ENCODE measurements at regions not wholly inside any gene's neighbourhood (a gene's known extent, or its start where the extent isn't known, plus 50 kb on each side); places are given as distances from the start of the nearest gene placed in this dataset.

DNA sequence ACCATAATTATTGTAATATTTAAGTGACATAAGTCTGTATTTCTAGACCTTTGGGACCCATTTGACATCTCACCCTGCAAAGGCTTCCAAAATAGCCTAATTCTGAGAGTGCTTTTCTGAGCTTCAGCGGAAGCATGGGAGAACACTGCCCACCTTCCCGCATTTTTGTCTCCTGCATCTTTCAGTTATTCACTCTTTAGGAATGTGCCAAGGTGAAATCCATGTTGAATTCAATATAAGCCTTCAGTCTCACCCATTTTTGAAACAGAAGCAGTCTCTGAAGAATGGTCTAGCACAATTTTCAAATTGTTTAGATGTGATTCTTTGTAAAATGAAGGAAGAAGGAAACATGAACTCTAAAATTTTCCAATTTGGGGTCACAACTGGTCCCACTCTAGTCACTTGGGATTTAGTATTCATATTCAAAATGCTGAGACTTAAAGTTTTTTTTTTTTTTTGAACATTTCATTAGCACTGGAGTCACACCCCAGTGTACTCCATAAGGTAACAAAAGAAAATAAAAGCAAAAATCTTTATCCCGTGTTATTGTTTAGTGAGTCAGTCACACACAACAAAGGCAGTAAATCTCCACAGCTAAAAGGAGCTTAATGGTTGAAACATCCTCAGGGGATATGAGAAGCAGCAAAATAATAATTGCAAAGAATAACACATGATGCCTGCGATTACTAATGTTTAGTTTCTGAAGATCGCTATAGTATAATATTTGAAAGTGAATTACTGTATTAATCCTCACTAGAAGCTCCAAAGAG lies 479.9 kb upstream of the BTBD3 start:
- H2BK15ac ChIP-seq (ENCODE audit: low read depth, low read length), result no peak overlapping the region
- H3K9me3 ChIP-seq (ENCODE audit: control insufficient read depth, insufficient read depth, low read length), result peaks cover 6% of the 10 kb centered on the region
- H3K27me3 ChIP-seq (ENCODE audit: control insufficient read depth, insufficient read depth, low read length), result no peaks in the 10 kb centered on the region
- H4K91ac ChIP-seq (ENCODE audit: insufficient read depth, low read depth, low read length), result no peak overlapping the region
- H3K4ac ChIP-seq (ENCODE audit: low read depth, low read length), result no peak overlapping the region
- H3K27ac ChIP-seq (ENCODE audit: insufficient read depth, low read length), result no peak overlapping the region
- ATAC-seq (ENCODE audit: low read depth) (no peak), DNase-seq (no peak)
- H4K8ac ChIP-seq (ENCODE audit: low read depth in 2 of 2, low read length in 2 of 2), result no peak overlapping the region
- H3K9ac ChIP-seq (ENCODE audit: low read depth, low read length), result no peak overlapping the region
- H3K36me3 ChIP-seq (ENCODE audit: control insufficient read depth, insufficient read depth, low read length), result no peaks in the 10 kb centered on the region
- no peak overlapping the region for H3K23ac ChIP-seq (ENCODE audit: low read depth, low read length)
- intact Hi-C loops (cut with micrococcal nuclease) (no loop called here), in situ Hi-C loops (cut with MboI; ENCODE audit: low sequenced_read_pairs) (no loop called here), dilution Hi-C loops (cut with HindIII; ENCODE audit: low sequenced_read_pairs, unreplicated experiment) (no loop called here)
- H2AK9ac ChIP-seq (replicated peaks; ENCODE audit: low read depth, low read length, poor library complexity), result no peak overlapping the region
- ChIA-PET POLR2A (ENCODE audit: unreplicated experiment) (no interaction called here), CTCF (interaction anchor here (0.7 kb wide), 1 partner anchor 65 kb away, joined by 3 read pairs; no protein-coding TSS in a partner anchor)
- no peak overlapping the region for H4K5ac ChIP-seq (ENCODE audit: low read depth, low read length)
- H3K18ac ChIP-seq (ENCODE audit: low read depth, low read length), result no peak overlapping the region
- no peak overlapping the region for H3K14ac ChIP-seq (replicated peaks; ENCODE audit: low read depth, low read length)
- H3K79me1 ChIP-seq (ENCODE audit: low read depth in 1 of 2, low read length in 2 of 2), result no peaks in the 10 kb centered on the region
- H2BK5ac ChIP-seq (ENCODE audit: low read depth, low read length, poor library complexity, severe bottlenecking), result no peak overlapping the region
- H3K56ac ChIP-seq (ENCODE audit: extremely low read depth, insufficient read depth, low read length), result no peak overlapping the region
- no TSS peak for BruUV-seq (replicated peaks)
- H3K9me1 ChIP-seq (ENCODE audit: insufficient read depth, low read length), result no peaks in the 10 kb centered on the region
- H2BK120ac ChIP-seq (ENCODE audit: low read depth, low read length), result no peak overlapping the region
- TF ChIP-seq SMC3 (IDR thresholded peaks at IDR 0.05; ENCODE audit: low read depth, low read length) (no peak), BHLHE40 (IDR thresholded peaks at IDR 0.05; ENCODE audit: low read depth, low read length) (no peak), RAD21 (IDR thresholded peaks at IDR 0.05; ENCODE audit: low read length) (no peak), NFE2L2 (IDR thresholded peaks at IDR 0.05; ENCODE audit: low read depth, low read length) (no peak), MAZ (IDR thresholded peaks at IDR 0.05; ENCODE audit: borderline replicate concordance, low read depth, low read length) (no peak), CHD1 (IDR thresholded peaks at IDR 0.05; ENCODE audit: low read depth, low read length) (no peak), FOS (IDR thresholded peaks at IDR 0.05; ENCODE audit: low read depth, low read length) (no peak), CEBPB (IDR thresholded peaks at IDR 0.05; ENCODE audit: low read depth, low read length) (no peak), RCOR1 (IDR thresholded peaks at IDR 0.05; ENCODE audit: insufficient replicate concordance, low read length) (no peak), MAFK (IDR thresholded peaks at IDR 0.05; ENCODE audit: low read depth, low read length) (no peak), MXI1 (IDR thresholded peaks at IDR 0.05; ENCODE audit: borderline replicate concordance, low read depth, low read length) (no peak), RFX5 (IDR thresholded peaks at IDR 0.05; ENCODE audit: low read depth, low read length) (no peak), POLR2A (IDR thresholded peaks at IDR 0.05; ENCODE audit: low read depth, low read length) (no peak)
- TF ChIP-seq, protein P1, sequence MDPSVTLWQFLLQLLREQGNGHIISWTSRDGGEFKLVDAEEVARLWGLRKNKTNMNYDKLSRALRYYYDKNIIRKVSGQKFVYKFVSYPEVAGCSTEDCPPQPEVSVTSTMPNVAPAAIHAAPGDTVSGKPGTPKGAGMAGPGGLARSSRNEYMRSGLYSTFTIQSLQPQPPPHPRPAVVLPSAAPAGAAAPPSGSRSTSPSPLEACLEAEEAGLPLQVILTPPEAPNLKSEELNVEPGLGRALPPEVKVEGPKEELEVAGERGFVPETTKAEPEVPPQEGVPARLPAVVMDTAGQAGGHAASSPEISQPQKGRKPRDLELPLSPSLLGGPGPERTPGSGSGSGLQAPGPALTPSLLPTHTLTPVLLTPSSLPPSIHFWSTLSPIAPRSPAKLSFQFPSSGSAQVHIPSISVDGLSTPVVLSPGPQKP (IDR thresholded peaks at IDR 0.05; ENCODE audit: borderline replicate concordance, low read depth, low read length), result no peak
- TF ChIP-seq, protein P2, sequence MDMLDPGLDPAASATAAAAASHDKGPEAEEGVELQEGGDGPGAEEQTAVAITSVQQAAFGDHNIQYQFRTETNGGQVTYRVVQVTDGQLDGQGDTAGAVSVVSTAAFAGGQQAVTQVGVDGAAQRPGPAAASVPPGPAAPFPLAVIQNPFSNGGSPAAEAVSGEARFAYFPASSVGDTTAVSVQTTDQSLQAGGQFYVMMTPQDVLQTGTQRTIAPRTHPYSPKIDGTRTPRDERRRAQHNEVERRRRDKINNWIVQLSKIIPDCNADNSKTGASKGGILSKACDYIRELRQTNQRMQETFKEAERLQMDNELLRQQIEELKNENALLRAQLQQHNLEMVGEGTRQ (IDR thresholded peaks at IDR 0.05; ENCODE audit: low read depth, low read length), result no peak
- TF ChIP-seq, protein P3, sequence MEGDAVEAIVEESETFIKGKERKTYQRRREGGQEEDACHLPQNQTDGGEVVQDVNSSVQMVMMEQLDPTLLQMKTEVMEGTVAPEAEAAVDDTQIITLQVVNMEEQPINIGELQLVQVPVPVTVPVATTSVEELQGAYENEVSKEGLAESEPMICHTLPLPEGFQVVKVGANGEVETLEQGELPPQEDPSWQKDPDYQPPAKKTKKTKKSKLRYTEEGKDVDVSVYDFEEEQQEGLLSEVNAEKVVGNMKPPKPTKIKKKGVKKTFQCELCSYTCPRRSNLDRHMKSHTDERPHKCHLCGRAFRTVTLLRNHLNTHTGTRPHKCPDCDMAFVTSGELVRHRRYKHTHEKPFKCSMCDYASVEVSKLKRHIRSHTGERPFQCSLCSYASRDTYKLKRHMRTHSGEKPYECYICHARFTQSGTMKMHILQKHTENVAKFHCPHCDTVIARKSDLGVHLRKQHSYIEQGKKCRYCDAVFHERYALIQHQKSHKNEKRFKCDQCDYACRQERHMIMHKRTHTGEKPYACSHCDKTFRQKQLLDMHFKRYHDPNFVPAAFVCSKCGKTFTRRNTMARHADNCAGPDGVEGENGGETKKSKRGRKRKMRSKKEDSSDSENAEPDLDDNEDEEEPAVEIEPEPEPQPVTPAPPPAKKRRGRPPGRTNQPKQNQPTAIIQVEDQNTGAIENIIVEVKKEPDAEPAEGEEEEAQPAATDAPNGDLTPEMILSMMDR (conservative IDR thresholded peaks at IDR 0.05; ENCODE audit: low read depth, low read length), result no peak
- H3K4me2 ChIP-seq (ENCODE audit: low read depth, low read length), result no peak overlapping the region
- H3K4me1 ChIP-seq (ENCODE audit: control insufficient read depth, insufficient read depth, low read length), result no peaks in the 10 kb centered on the region
- H2AFZ ChIP-seq (replicated peaks; ENCODE audit: low read length, poor library complexity), result no peak overlapping the region
- H4K20me1 ChIP-seq (ENCODE audit: insufficient read depth, low read length), result no peaks in the 10 kb centered on the region
- H2AK5ac ChIP-seq (ENCODE audit: low read depth, low read length), result no peak overlapping the region
- H2BK20ac ChIP-seq (ENCODE audit: low read depth, low read length), result no peak overlapping the region
- WGBS, 2 experiments (ENCODE audit: extremely low coverage in 2 of 2, insufficient read length in 1 of 2), result no CpG with 5 or more reads among the region's 5 CpGs
- no peak overlapping the region for H3K4me3 ChIP-seq (ENCODE audit: insufficient read depth, low read depth, low read length)
